Gastroesophageal sphincter (tissue), 4 donors: ENCODE measurements at regions not wholly inside any gene's neighbourhood (a gene's known extent, or its start where the extent isn't known, plus 50 kb on each side); places are given as distances from the start of the nearest gene placed in this dataset.
"Not testable (repeated sequence)": the region's sequence is repeated elsewhere in the genome, so short reads cannot be mapped to it uniquely, and the experiment has no call there.

Experiments used
- ATAC-seq: fragments of 150-250 bp; one replicate; pipeline ENCODE4 v1.9.1; 2016; ENCODE audit warnings: mild to moderate bottlenecking, moderate library complexity
- H3K27ac ChIP-seq, 4 donors: fragments of 200-600 bp; sonication (generic) in 3 of 4; 1 replicate in 3 of 4; 2 replicates in 1 of 4; pipeline ENCODE4 v1.5.1; 2016 to 2019
- H3K27me3 ChIP-seq: fragments of 200-600 bp; sonication (generic); one replicate; pipeline ENCODE4 v1.5.1; 2019
- H3K36me3 ChIP-seq, 2 donors: fragments of 200-600 bp; sonication (generic); one replicate each; pipeline ENCODE4 v1.5.1; 2019; ENCODE audit warnings: control low read depth in 1 of 2
- H3K4me1 ChIP-seq, 3 donors: fragments of 200-600 bp; sonication (generic); 1 replicate in 2 of 3; 2 replicates in 1 of 3; pipeline ENCODE4 v1.5.1; 2016 to 2019; ENCODE audit warnings: control low read depth in 2 of 3
- H3K4me3 ChIP-seq, 2 donors: fragments of 200-600 bp; sonication (generic); one replicate each; pipeline ENCODE4 v1.5.1; 2019; ENCODE audit warnings: mild to moderate bottlenecking in 1 of 2, moderate library complexity in 1 of 2
- H3K9me3 ChIP-seq, 3 donors: fragments of 200-600 bp; sonication (generic); one replicate each; pipeline ENCODE4 v1.5.1; 2017 to 2019; ENCODE audit warnings: control low read depth in 2 of 3
- CTCF ChIP-seq, 4 experiments: fragments of 200-600 bp in 2 of 4; fragments of 450-650 bp in 2 of 4; sonication (generic) in 1 of 4; IDR thresholded peaks; one replicate each; pipeline ENCODE4 v1.5.1; 2017 to 2019; ENCODE audit warnings: antibody characterized with exemption in 4 of 4, mild to moderate bottlenecking in 2 of 4, moderate library complexity in 2 of 4
- EP300 ChIP-seq: sonication (generic); formaldehyde crosslinking; IDR thresholded peaks from one replicate; pipeline ENCODE4 v1.6.1; 2017; ENCODE audit warnings: antibody characterized with exemption, mild to moderate bottlenecking
- POLR2A ChIP-seq, 2 donors: fragments of 450-650 bp; IDR thresholded peaks; one replicate each; pipeline ENCODE4 v1.6.1; 2017; ENCODE audit warnings: antibody characterized with exemption in 2 of 2, mild to moderate bottlenecking in 2 of 2, moderate library complexity in 1 of 2
- POLR2AphosphoS5 ChIP-seq: sonication (generic); formaldehyde crosslinking; IDR thresholded peaks from one replicate; pipeline ENCODE4 v1.6.1; 2017; ENCODE audit warnings: antibody characterized with exemption
- WGBS, 2 donors: methylation state at CpG; one replicate each; pipeline ENCODE4 v1.1.5; 2018; ENCODE audit warnings: low coverage in 1 of 2; 5-methylcytosine and 5-hydroxymethylcytosine counted together

- no peak overlapping the region for H3K27ac ChIP-seq
Measured at GRCh38 chr4:27791640-27792039, 931.0 kb downstream of the STIM2 start.

GRCh38 chr4:27807207-27807606 is 946.6 kb downstream of the STIM2 start:
- WGBS, 2 donors, result 56 to 72% methylated on average over 2 to 3 of the region's 3 CpGs
- no peaks in the 10 kb centered on the region for H3K27me3 ChIP-seq
- TF ChIP-seq POLR2AphosphoS5 (no peak), EP300 (no peak), CTCF (IDR thresholded peaks at IDR 0.05) (no peak), POLR2A (IDR thresholded peaks at IDR 0.05) (no peak)
- no peaks in the 10 kb centered on the region for H3K9me3 ChIP-seq
- no peaks in the 10 kb centered on the region for H3K36me3 ChIP-seq
- no peaks in the 10 kb centered on the region for H3K4me1 ChIP-seq
- no peak for ATAC-seq
- no peak overlapping the region for H3K4me3 ChIP-seq
- H3K27ac ChIP-seq, result no peak overlapping the region

More at GRCh38 chr4:27791640-27792039, 931.0 kb downstream of the STIM2 start:
- H3K9me3 ChIP-seq, result no peaks in the 10 kb centered on the region
- no peaks in the 10 kb centered on the region for H3K27me3 ChIP-seq
- H3K36me3 ChIP-seq, result no peaks in the 10 kb centered on the region
- TF ChIP-seq CTCF (IDR thresholded peaks at IDR 0.05) (no peak), EP300 (no peak), POLR2A (IDR thresholded peaks at IDR 0.05) (no peak), POLR2AphosphoS5 (no peak)
- 52 to 63% methylated on average over 3 to 4 of the region's 4 CpGs for WGBS, 2 donors
- no peak overlapping the region for H3K4me3 ChIP-seq
- H3K4me1 ChIP-seq, result no peaks in the 10 kb centered on the region
- ATAC-seq, result no peak

- no peak overlapping the region for H3K27ac ChIP-seq
- H3K27me3 ChIP-seq, result no peaks in the 10 kb centered on the region
- no peaks in the 10 kb centered on the region for H3K4me1 ChIP-seq
- ATAC-seq, result no peak
- H3K36me3 ChIP-seq, result no peaks in the 10 kb centered on the region
- no peaks in the 10 kb centered on the region for H3K9me3 ChIP-seq
- WGBS, 2 donors, result 71 to 81% methylated on average over 3 of the region's 3 CpGs
- no peak overlapping the region for H3K4me3 ChIP-seq
- no peak for TF ChIP-seq POLR2AphosphoS5
- no peak for TF ChIP-seq EP300
- TF ChIP-seq CTCF (IDR thresholded peaks at IDR 0.05), result no peak
- TF ChIP-seq POLR2A (IDR thresholded peaks at IDR 0.05), result no peak
Measured at GRCh38 chr4:27811948-27812347, 951.3 kb downstream of the STIM2 start.

- H3K4me1 ChIP-seq, H3K27me3 ChIP-seq, H3K9me3 ChIP-seq, H3K4me3 ChIP-seq, H3K36me3 ChIP-seq, ATAC-seq, H3K27ac ChIP-seq: not testable (repeated sequence)
- 6 to 26% methylated on average over 6 of the region's 6 CpGs for WGBS, 2 donors
Measured at GRCh38 chr4:27813226-27813625, 952.6 kb downstream of the STIM2 start.

GRCh38 chr4:27813699-27814425 is 953.2 kb downstream of the STIM2 start:
- not testable (repeated sequence) for H3K4me1 ChIP-seq, ATAC-seq, H3K9me3 ChIP-seq, H3K4me3 ChIP-seq, H3K36me3 ChIP-seq, H3K27ac ChIP-seq, H3K27me3 ChIP-seq
- WGBS, 2 donors, result 69 to 74% methylated on average over 5 to 17 of the region's 18 CpGs

- no peaks in the 10 kb centered on the region for H3K27me3 ChIP-seq
Measured at GRCh38 chr4:27819246-27819645, 958.6 kb downstream of the STIM2 start.

More at GRCh38 chr4:27819246-27819645, 958.6 kb downstream of the STIM2 start:
- Histone ChIP-seq H3K36me3 (no peaks in the 10 kb centered on the region), H3K4me1 (no peaks in the 10 kb centered on the region), H3K4me3 (no peak overlapping the region), H3K27ac (no peak overlapping the region), H3K9me3 (no peaks in the 10 kb centered on the region)
- WGBS, 2 donors, result 38 to 39% methylated on average over 2 of the region's 2 CpGs
- ATAC-seq, result no peak
- TF ChIP-seq POLR2A (IDR thresholded peaks at IDR 0.05) (no peak), CTCF (IDR thresholded peaks at IDR 0.05) (no peak), POLR2AphosphoS5 (no peak), EP300 (no peak)
